CD4-positive, alpha-beta T cell treated with Interferon alpha-2 for 1 hour (primary cell): ENCODE measurements at regions not wholly inside any gene's neighbourhood (a gene's known extent, or its start where the extent isn't known, plus 50 kb on each side); places are given as distances from the start of the nearest gene placed in this dataset.
"Not testable (repeated sequence)": the region's sequence is repeated elsewhere in the genome, so short reads cannot be mapped to it uniquely, and the experiment has no call there.

Source experiments
- DNase-seq, 2 donors: peaks; one replicate each; pipeline ENCODE4 v3.0.0-alpha.2; 2020 to 2022

DNA sequence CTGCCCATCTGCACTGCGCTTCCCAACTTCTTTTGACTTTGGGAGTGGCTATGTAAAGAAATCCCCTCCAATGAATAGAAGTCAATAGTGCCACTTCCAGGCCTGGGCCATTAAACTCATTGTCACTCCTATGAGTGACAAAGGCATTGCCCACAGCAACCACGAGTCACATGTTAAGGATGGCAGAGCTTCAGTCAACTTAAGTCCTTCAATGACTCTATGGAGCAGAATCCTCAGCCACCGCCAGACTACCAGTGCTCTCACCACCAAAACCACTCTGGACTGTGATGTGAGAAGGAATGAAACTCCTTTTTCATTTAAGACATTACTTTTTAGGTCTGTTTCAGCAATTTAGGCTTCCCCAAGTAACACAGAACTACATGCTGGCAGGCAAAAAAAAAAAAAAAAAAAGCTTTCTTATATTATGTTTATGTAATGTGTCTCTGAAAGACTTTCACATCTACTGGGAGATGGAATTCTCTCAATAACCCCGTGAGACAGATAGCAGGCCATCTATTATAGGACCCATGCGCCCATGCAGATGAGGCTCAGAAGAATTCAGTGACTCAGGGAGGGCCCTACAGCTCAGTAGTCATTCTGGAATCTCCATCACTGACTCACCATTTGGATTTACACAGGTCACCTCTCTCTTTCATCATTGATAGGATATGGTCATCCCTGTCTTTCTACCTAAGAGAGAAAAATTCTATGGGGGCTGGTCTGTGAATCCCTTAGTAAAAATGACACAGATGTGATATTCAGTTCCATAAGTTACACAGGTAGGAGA, 180.5 kb downstream of the CEMIP2 start:
- no peak for DNase-seq

DNA sequence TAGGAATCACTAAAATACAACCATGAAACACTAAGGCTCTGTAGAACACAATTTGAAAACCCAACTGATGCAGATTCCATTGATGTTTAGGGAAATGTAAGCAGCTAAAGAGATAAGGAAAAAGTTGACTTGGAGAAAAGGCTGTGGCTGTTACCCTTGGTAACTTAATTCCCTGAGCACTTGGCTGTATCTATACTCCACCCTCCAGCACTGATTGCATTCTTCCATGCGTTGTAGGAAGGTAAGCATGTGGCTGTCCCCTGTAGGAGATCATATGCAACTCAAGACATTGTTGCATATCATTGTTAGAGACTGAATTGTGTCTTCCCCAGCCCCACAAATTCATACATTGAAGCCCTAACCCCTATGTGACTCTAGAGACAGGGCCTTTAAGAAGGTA, 184.5 kb downstream of the CEMIP2 start:
- no peak for DNase-seq

DNA sequence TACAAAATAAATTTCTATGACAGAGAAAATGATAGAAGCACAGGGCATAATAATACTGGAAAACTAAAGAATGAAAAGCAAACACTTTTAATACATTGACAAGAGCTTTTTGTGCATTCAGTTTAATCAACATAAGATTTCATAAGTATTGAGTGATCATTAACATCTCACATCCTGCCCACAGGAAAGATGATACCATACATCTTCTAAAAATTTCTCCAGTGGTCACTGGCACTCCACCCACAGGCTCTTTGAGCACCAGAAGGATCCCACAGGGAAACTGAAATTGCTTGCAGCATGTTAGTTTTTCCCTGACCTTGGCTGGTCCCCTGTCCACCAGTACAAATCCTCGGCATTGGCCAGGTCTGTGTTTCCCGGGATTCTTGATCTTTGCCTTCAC, 186.0 kb downstream of the CEMIP2 start:
- DNase-seq = no peak

DNA sequence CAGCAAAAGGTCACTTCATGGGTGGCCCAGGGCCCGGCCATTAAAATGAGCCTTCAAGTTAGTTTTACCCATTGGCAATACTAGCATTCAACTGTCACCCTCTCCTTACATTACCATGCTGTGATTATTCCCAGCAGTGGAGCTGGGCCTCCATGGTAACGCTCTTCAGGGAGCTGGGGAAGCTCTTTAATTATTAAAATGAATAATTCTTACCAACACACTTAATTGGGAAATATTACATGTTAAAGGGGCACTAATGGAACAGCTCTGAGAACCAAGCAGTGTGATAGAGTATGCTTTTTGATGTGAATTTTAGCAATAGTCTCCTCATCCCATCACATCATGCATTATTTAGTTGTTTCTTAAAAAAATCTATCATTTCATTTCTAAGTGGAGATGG, 187.2 kb downstream of the CEMIP2 start:
- no peak for DNase-seq

DNA sequence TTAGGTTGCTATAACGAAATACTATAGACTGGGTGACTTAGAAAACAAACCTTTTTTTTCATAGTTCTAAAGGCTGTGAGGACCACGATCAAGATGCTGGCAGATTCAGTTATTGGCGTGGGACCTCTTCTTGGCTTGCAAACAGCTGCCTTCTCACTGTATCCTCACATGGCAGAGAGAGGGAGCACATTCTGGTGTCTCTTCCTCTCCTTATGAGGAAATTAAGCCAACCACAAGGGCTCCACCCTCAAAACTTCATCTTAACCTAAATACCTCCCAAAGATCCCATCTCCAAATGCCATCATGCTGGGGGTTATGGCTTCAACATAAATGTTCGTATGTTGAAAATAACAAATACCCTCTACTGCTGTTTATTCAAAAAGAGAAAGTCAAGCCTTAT, 197.1 kb downstream of the CEMIP2 start:
- DNase-seq = no peak

DNA sequence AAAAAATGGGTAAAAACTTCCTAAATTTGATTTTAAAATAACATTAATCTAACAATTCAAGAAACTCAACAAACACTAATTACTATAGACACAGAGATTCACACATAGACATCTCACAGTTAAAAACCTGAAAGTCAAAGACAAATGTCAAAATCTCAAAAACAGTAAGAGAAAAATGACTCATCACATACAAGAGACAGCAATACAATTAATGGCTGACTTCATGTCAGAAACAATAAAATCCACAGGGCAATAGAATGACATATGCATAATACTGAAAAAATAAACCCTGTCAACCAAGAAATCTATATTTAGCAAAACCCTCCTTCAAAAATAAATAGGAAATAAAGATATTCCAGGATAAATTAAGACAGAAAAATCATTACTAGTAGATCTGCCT, 200.4 kb downstream of the CEMIP2 start:
- no peak for DNase-seq

DNA sequence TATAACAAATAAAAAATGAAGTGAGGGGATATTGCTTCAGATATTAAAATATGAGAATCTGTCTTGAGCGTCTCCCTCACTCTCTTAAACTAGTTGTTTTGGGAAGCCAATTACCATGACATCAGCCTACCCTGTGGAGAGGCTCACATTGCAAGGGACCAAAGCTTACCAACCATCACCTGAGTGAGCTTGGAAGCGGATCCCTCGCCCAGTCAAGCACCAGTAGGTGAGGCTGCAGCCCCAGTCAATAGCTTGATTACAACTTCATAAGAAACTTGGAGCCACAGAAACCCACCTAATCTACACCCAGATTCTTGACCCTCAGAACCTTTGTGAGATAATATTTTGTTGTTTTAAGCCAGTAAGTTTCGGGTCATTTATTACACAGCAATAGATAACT, 206.2 kb downstream of the CEMIP2 start:
- no peak for DNase-seq

DNA sequence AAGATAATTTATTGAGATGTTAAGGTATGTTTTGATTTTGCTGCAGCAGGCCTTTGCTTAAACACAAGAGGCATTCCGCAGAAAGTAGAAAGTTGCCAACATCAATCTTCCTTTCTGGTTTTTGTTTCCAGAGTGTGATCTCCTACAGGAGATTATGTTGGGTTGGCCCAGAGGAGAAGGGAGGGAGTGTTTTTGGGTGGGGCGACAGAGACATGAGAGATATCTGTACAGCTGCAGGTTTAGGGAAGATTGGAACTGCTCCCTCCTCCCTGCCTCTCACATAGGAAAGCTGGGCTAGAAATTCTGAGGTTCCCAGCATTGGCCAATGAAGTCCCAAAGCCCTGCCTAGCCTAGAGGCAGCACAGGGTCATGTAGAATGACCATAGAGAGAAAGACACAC, 211.0 kb downstream of the CEMIP2 start:
- no peak for DNase-seq

DNA sequence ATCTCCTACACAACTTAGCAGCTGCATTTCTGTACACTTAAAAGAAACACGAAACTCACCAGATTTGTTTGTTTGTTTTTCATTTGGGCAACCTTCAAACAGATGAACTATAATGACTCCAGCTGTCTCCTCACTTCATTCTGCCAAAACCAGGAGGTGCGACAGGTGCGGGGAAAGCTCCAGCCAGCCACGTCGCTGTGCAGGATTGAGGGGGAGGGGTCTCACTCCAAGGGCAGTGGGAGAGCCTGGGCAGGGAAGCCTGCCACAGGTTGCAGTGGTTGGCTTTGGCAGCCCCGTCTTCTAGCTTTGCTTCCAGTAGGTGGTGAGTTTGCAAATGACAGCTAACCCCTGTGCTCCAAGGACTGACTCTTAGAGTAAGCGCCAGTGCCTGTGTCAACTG, 215.8 kb downstream of the CEMIP2 start:
- DNase-seq = no peak

DNA sequence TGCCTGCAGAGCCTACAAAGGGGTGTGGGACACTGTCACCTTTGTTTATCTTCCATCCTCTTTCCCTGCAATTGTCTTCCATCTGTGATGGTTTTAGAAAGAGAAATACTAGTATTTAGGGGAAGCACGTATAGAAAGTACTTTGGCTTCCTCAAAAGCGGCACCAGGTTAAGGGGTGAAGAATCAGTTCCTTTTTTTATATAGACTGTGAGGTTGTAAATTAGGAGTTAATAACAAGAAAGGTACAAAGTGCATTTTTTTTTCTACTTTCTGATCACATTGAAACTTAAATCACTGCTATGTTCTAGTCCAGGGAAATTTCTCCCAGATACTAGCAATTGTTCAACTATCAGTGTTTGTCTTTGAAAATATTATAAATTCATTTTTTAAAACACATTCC, 219.3 kb downstream of the CEMIP2 start:
- no peak for DNase-seq

DNA sequence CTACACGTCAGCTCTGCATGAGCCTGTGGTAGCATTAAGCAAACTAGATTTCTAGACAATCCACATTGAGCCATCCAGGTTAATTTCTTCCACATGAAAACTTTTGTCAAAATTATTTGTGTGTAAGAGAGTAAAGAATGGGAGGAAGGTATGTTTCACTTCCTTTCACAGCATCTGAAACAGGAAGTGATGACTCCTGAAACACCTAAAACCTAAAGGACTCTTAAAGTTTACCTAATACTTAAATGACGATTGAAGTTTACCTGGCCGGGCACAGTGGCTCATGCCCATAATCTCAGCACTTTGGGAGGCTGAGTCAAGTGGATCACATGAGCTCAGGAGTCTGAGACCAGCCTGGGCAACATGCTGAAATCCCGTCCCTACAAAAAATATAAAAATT, 223.8 kb downstream of the CEMIP2 start:
- DNase-seq = no peak

DNA sequence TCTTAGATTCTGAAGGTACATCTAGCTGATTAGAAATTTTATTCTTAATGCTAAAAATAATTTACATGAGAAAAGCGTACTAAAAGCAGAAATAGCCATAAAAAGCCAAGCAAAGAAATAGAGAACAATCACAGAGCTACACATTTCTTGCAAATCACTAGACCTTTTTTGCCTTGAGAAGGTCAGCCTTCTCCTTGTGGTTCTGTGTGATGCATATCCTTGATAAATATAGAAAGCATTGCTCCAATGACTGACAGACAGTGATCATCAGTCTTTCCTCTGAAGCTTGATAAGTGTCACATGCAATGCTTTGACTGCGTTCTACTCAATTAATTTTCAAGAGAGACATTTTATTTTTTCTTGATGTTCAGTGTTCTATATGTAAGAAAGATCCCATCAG, 226.9 kb downstream of the CEMIP2 start:
- DNase-seq = no peak

DNA sequence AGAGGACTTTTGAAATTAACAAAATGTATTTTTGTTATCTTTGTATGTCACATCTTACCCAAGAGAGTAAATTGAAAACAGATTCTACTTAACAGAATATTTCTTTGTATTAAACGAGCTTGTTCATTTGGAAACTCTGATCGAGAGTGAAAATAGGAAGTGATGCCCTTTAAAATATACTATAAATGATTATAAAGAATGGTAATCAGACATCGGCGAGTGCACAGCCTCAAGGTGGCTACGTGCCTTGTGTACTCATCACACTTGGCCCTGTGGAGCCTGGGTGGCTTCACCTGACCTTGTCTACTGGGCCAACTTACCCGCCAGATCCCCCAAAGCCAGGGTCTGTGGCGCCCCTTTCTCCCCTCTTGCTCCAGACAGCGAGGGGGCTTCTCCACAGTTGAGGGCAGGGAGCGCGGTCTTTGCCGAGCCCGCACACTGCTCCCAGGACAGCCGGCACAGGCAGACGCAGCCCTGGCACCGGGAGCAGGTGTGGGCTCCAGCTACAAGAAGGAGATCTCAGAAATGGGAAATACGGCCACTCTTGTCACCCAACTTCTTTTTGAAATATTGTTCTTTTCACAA, 243.2 kb downstream of the CEMIP2 start:
- DNase-seq = no peak

DNA sequence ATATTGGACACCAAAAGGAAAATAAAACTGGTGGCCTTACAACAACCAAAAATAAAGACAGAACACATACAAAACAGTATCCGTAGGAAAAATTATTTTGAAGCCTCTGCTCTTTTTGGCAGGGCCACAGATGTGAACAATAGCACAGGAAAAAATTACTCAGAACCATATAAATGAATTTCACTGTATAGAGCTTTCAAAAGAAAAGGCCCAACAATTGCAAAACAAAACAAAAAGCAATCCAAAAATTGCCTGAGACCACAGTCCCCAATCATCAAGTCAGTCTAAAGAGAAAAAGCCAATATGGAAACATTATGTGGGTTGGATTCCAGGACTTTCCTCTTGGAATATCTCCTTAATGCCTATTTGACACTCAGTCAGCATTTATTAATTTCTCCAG, 243.8 kb downstream of the CEMIP2 start:
- DNase-seq = no peak

DNA sequence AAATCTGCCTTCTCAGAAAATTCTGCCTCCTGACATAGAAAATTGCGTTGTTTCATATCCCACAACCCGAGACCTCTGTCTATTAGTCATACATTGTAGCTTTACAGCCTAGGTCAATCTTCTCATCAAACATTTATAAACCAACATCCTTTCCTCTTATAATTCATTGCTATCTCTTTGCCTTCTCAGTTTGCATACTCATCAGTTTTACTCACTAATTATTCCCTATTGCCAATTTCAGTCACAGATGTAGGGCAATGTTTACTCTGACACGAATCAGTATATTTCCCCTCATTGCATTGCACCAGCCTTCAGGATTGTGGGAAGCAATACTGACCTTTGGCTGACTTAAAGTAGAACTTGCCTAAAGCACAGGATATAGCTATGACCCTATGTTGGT, 247.2 kb downstream of the CEMIP2 start:
- DNase-seq = no peak

DNA sequence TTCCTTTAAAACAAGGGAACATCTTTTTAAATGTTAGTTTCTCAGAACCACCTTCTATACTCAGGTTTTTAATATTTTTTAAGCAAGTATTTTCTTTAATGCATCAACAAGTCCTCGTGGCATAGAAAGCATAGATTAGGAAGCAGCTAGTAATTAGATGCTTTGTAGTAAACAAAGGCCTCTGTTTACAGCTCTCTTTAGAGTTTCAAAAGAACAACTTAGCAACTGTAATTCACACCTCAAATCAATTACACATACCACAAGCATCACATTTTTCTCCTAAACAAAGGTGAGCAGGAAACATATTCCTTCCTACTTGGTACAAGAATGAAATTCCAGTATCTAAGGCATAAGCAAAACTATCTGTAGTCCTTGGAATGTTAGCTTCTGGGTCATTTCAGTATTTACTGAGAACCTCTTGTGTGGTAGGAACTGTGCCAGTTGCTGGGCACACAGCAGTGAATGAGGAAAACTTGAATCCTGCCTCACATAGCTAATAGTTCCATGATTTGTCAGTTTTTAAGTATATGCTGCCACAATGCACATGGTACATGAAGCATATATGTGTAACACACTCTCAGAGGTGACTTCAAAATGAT, 249.1 kb downstream of the CEMIP2 start:
- no peak for DNase-seq

DNA sequence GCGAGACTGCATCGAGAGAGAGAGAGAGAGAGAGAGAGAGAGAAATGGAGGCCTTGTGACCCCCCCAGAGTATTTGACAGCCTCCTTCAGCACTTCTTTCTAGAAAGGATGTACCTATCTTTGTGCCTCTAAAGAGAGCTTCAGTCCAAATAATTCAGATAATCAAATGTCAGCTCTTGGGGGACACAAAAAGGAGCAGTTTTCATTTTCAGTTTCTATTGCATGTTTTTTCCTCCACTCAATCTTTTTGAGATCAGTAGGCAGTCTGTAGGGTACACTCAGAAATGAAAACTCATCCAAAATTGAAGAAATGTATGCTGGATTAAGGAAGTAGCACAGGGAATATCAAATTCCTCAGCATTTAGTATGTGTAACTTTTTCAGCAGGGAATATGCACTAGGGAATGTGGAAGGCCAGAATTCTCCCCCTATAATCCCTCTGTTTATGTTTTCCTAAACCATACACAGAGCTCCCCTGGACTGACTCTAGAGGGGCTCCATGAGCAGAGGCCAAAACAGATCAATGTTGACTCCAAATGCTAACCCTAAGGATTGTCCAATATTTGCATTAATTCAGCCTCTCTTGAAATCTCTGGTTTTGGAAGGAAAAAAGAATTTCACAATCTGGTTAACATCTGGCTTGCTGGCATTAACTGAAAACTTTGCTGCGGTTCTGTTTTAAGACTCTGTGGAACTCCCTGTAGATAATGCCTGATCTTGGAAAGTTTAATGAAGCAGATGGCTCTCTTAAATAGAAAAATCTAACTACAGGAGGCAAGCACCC, 250.1 kb downstream of the CEMIP2 start:
- DNase-seq = no peak

DNA sequence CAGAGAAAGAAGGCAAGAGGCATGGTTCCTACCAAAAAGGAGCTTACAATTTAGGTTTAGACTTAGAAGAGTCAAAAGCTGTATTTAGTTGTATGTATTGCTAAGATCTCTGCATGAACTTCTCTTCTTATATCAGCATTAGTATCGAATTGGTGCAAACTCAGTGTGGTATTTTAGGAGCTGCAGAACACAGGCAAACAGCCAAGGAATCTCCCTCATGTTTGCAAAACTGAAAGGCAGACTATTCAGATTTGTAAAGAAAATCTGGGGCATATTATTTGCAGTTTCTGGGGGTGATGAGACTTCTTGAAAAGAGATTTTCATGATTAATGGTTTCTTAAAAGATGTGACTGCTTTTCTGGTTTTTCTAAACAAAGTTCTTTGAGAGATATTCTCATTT, 252.7 kb downstream of the CEMIP2 start:
- DNase-seq = no peak

DNA sequence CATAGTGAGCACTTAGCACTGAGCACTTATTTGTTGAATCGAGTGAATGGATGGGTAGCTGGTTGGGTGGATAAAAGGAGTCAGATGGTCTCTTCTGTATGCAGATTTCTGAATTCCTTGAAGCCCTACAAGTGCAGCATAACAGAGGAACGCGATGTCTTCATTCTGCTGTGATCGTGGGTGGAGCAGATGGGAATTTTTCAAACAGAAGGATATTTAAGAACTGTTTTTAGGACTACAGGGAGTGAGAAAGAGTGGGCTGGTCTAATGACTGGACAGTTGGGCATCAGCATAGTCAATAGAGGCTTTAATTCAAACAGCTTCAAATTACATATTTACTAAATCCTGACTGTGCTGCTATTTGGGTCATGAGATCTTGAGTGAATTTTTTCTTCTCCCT, 253.2 kb downstream of the CEMIP2 start:
- no peak for DNase-seq

DNA sequence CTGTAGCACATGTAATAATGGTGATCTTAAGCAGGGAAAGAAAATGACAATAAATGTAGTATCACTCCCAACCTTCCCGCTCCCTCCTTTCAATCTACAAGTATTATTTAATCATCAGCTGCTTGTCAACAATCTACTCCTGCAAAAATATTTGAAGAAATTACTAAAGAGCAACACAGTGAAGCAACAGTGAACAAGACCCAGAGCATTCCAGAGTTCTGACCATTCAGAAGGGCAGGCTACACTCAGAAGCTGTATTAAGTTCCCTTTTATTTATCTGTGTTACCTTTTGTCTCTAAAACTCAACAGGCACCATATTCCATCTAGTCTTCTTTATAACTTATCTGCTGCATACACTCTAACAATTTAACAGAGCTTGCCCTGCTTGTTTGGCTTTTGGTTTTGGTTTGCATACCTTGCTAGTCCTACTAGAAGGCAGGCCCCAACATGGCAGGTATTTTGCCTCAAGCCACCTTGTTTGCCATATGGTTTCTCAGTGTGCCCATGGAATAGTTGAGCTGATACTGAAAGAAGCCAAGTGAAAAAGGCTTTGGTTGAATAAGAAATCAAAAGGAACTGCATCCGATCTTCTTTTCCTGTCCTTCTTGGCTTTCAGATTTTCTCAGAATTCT, 253.9 kb downstream of the CEMIP2 start:
- no peak for DNase-seq

DNA sequence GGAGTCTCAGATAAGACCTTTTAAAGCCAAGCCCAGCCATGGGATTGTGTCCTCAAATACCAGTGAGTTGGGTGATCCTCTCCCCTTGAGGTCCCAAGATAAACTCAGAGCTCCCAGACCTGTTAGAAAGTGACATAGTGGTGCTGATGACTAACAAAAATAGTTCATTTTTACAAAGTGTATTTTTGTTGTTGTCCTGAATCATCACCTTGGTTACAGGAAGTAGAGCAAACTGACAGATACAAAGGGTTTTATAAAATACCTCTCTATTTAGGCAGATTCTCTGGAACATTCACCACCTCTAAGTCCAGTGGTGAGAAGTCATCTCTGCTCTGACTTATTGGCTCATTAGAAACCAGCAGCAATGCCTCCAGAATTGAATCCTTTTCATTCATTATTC, 259.3 kb downstream of the CEMIP2 start:
- no peak for DNase-seq

DNA sequence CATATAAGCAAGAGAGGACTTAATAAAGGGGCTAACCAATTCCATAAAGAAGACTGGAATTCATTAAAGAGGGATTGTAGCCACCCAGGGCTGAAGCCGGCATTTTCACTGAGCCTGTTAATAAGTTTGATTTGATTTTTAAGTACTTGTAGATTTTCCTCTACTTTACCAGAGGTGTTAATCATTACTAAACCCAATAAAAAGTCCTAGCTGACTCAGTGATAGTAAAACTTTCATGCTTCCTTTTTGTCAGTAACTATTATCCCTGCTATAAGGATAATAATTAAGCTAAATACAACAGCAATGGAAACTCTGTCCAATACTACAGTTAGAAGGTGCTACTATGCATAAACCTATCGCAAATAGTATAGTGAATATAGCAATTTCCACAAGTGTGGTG, 260.2 kb downstream of the CEMIP2 start:
- DNase-seq = not testable (repeated sequence)

DNA sequence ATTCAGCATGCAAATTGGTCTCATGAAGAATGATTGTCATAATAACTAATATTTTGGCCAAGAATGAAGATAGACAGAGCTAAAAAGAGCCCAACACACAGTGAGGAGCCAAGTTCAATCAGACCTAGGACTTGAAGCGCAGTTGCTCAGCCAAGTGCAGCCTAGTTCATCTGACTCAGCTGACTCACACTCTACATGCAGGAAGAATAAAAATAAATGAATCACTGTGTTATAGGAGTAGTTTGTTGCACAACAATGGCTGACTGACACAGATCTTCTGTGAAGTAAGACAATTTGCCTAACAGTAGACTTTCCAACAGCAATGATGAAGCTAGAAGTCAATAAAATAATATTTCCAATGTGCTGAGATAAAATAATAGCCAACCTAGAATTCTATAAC, 261.5 kb downstream of the CEMIP2 start:
- DNase-seq = no peak
